Adrenal gland (tissue), 5 donors: ENCODE measurements at regions not wholly inside any gene's neighbourhood (a gene's known extent, or its start where the extent isn't known, plus 50 kb on each side); places are given as distances from the start of the nearest gene placed in this dataset.

Experiments used
- CTCF ChIP-seq, 6 experiments: fragments of 450-650 bp in 4 of 6; fragments of 200-600 bp in 2 of 6; sonication (generic) in 1 of 6; IDR thresholded peaks; 1 replicate in 5 of 6; 2 replicates in 1 of 6; pipeline versions ENCODE4 v1.5.1 to v1.8.0; 2016 to 2021; ENCODE audit warnings: antibody characterized with exemption in 6 of 6, mild to moderate bottlenecking in 2 of 6, moderate library complexity in 1 of 6
- POLR2A ChIP-seq, 2 donors: fragments of 450-650 bp; IDR thresholded peaks; one replicate each; pipeline ENCODE4 v1.6.1; 2017; ENCODE audit warnings: antibody characterized with exemption in 2 of 2, mild to moderate bottlenecking in 2 of 2, moderate library complexity in 1 of 2
- donor health status: DM: no; HTN: no; CAD: no.

GRCh38 chr6:105972440-105972839, 113.7 kb upstream of the PRDM1 start:
- TF ChIP-seq CTCF (IDR thresholded peaks at IDR 0.05) (no peak), POLR2A (IDR thresholded peaks at IDR 0.05) (no peak)
